ENCODE measurements at regions not wholly inside any gene's neighbourhood (a gene's known extent, or its start where the extent isn't known, plus 50 kb on each side); places are given as distances from the start of the nearest gene placed in this dataset.

- no peak for DNase-seq (ENCODE audit: low spot score)
Observed at GRCh38 chr5:125499636-125500332, 753.3 kb upstream of the ZNF608 start.

GRCh38 chr5:125501396-125501795, 755.0 kb upstream of the ZNF608 start:
- DNase-seq (ENCODE audit: low spot score) = no peak

- no peak for DNase-seq (ENCODE audit: low spot score)
Observed at GRCh38 chr5:125503946-125504345, 757.5 kb upstream of the ZNF608 start.

- no peak for DNase-seq (ENCODE audit: low spot score)
Observed at GRCh38 chr5:125505115-125505514, 758.7 kb upstream of the ZNF608 start.

DNA sequence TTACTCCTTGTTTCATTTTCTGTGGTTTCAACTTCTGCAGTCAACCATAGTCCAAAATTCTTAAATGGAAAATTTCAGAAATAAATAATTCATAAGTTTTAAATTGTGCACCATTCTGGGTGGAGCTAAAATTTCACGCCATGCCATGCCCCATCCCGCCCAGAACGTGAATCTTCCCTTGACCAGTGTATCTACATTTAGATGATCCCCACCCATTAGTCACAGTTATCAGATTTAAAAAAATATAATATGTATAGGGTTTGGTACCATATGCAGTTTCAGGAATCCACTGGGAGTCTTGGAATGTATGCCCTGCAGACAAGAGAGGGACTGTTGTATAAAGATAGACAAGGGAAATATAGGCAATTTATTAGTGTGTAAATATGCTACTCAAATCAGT, 759.7 kb upstream of the ZNF608 start:
- DNase-seq (ENCODE audit: low spot score) = no peak

- DNase-seq (ENCODE audit: low spot score) = no peak
Observed at GRCh38 chr5:125508225-125508624, 761.8 kb upstream of the ZNF608 start.

GRCh38 chr5:125510651-125511050, 764.2 kb upstream of the ZNF608 start:
- no peak for DNase-seq (ENCODE audit: low spot score)

GRCh38 chr5:125517973-125518550, 771.6 kb upstream of the ZNF608 start:
- no peak for DNase-seq (ENCODE audit: low spot score)

DNA sequence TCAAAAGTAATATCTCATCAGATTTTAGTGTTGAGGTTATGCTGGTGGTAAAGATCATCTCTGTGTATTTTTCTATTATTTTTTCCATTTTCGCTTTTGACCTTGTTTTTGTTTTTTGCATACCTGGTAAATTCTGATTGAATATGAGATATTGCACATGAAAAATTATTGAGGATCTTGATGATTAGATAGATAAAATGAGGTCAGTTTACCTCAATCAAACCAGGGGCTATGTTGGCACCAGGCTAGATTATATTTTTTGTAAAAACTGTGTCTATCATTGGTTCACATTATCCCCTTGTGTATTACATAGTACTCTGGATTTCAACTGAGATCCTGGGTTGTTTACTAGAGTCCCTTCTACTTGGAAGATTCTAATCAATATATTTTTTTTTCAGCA, 774.9 kb upstream of the ZNF608 start:
- DNase-seq (ENCODE audit: low spot score) = no peak

GRCh38 chr5:125525356-125525755, 778.9 kb upstream of the ZNF608 start:
- no peak for DNase-seq (ENCODE audit: low spot score)

DNA sequence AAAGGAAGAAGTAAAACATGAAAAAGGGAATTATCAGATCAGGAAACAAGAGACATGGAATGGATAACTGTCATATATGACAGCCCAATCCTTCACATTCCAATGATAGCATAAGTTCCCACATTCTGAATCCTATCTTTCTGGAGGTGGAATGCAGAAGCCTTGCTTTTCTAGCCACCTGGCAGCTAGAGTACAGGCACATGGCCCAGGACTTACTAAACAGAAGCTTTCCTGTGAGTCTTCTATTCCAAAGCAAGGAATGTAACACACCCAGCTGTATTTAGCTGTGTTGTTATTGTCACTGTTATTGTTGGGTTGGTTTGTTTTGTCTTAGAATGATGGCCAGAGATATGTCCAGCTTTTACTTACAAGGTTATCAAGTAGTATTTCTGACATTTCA, 780.5 kb upstream of the ZNF608 start:
- DNase-seq (ENCODE audit: low spot score) = no peak

DNA sequence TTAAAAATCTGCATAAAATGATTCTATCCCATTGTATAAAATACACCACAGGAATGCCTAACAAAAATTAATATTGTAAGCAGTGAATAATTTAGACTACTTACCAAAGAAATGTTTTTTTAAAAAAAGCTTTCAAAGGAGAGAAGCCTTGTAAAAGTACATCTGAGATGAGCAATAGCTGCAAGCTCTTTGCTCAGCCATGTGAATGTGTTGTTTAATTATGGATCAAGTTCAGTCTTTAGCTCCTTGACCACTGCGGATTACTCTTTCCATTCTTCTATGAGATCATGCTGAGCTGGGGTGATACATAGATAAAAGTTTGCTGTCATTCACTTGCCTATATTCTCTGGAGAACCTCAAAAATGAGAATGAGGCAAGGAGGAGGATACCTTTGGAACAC, 782.4 kb upstream of the ZNF608 start:
- no peak for DNase-seq (ENCODE audit: low spot score)

GRCh38 chr5:125530833-125531615, 784.6 kb upstream of the ZNF608 start:
- DNase-seq (ENCODE audit: low spot score) = no peak

DNA sequence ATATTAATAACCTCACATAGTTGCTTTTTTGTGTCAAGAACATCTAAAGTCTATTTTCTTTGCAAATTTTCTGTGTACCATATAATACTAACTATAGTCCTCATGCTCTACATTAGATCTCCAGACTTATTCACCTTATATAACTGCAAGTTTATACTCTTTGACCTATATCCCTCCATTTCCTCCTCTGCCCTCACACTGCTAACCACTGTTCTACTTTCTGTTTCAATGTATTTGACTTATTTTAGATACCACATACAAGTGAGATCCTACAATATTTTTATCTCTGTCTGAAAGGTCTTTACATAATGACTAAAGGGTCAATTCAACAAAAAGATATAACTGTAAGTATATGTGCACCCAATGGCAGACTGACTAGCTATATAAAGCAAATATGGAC, 789.7 kb upstream of the ZNF608 start:
- no peak for DNase-seq (ENCODE audit: low spot score)

- no peak for DNase-seq (ENCODE audit: low spot score)
Observed at GRCh38 chr5:125536582-125536981, 790.1 kb upstream of the ZNF608 start.

GRCh38 chr5:125537661-125538060, 791.2 kb upstream of the ZNF608 start:
- DNase-seq (ENCODE audit: low spot score) = no peak

DNA sequence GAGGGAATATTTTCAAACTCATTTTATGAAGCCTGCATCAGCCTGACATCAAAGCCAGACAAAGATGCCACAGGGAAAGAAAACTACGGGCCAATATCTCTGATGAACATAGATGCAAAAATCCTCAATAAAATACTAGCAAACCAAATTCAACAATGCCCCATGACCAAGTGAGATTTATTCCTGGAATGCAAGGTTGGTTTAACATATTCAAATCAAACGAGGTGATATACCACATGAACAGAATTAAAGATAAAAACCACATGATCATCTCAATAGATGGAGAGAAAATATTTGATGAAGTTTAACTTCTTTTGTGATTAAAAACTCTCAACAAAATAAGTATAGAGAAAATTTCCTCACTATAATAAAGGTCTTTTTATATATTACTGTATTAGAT, 792.0 kb upstream of the ZNF608 start:
- DNase-seq (ENCODE audit: low spot score) = no peak

DNA sequence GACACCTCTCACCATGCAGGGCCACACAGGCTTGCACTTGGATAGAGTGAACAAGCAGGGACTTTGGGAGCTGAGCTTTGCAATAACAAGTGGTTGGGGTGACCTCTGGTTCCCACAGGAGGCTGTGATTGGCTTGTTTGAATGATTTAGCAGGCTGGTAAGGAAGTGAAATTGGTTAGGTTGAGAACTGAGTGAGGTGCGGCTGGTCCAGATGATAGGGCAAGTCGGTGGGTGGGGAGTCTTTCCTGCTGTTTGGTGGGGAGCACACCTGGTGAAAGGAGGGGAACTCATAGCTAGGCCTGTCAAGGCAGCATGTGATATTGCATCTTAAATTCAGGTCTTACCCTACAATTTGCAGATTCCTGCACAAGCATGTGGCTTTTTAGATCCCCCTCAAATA, 794.6 kb upstream of the ZNF608 start:
- DNase-seq (ENCODE audit: low spot score) = no peak

DNA sequence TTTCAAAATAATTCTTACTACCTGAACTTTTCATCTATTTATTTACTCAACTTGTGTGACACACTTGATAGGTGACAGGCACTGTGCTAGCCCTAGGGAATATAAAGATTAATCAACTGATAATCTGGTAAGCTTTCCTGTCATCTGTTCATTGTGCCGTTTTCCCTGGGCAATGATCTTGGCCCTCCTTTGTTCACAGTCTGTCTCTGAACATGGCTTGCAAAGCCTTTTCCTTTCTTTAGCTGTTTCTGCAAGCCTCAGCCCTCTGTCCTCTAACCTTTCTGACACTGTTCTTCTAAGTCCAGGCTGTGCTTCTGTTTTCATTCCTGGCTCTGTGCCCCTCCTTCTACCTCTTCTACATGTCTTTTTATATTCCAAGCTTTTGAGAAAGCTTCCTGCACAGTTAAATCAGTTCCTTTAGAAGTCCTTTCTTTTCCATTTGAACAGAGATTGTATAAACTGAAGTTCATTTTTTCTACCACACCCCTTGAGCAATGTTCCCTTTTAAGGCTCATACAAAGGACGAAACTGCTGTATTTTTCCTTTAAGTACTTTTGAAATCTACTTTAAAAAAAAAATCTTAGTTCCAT, 803.0 kb upstream of the ZNF608 start:
- DNase-seq (ENCODE audit: low spot score) = no peak

DNA sequence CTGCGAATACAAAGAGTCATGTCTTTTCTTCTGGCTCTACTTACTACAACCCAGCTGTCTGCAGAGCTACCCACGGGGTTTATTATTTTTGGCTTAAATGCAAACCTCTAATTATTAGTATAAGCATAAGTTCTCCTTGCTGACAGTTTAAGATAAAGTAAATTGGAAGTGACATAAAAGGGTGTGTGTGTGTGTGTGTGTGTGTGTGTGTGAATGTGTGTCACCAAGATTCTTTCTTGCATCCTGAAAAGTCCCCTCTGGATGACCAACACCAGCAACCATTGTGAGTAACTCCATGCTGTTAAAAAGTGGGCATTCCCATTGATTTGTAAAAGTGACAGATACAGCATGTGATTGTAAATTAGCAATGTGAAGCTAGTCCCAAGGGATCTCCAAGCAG, 803.8 kb upstream of the ZNF608 start:
- DNase-seq (ENCODE audit: low spot score) = no peak

DNA sequence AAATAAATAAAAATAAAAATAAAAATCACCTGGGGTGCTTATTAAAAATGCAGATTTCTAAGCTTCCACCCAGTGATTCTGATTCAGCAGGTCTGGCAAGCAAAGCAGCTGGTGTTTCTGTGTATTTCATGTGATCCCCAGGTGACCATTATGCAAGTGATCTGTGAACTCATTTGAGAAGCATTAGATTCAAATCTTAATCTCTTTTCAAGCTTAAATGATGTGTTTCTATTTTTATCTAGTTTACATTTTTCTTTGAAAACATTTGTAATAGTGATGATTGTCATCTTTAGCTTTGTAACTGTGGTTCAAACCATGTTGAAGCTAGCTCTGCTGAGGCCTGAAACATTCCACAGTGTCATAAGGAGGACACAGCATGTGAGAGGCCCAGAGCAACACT, 804.8 kb upstream of the ZNF608 start:
- DNase-seq (ENCODE audit: low spot score) = no peak

GRCh38 chr5:125551797-125552196, 805.4 kb upstream of the ZNF608 start:
- DNase-seq (ENCODE audit: low spot score) = no peak

GRCh38 chr5:125552486-125552885, 806.0 kb upstream of the ZNF608 start:
- no peak for DNase-seq (ENCODE audit: low spot score)
